HepG2 (cell line): ENCODE measurements at regions not wholly inside any gene's neighbourhood (a gene's known extent, or its start where the extent isn't known, plus 50 kb on each side); places are given as distances from the start of the nearest gene placed in this dataset.

Source experiments
- ATAC-seq: fragments of 200-7000 bp; cut with Tn5 transposase; 3 replicates; pipeline ENCODE4 v1.9.1; 2020; ENCODE audit warnings: mild to moderate bottlenecking, moderate library complexity
- BruUV-seq: library from RNA; stranded (reverse); fragments of 400-500 nt; replicated peaks from 2 replicates; lab custom pipeline; 2021; lab: Mats Ljungman, UMichigan
- CTCF ChIA-PET: fragments of 300-600 bp; formaldehyde crosslinking; extraction: SDS; loops from one replicate; lab custom pipeline; 2021; ENCODE audit warnings: low total read pairs, inconsistent platforms, low intra/inter-chr PET ratio; lab: Yijun Ruan, JAX
- POLR2A ChIA-PET: fragments of 350-600 bp; sonication (Branson Sonifier 250); formaldehyde crosslinking; loops from one replicate; lab custom pipeline; 2020; ENCODE audit warnings: antibody characterized with exemption, inconsistent platforms; lab: Yijun Ruan, JAX
- DNase-seq: peaks from one replicate; pipeline ENCODE4 v3.0.0-alpha.2; 2015; ENCODE audit warnings: low spot score
- FAIRE-seq: peaks from 3 replicates; lab custom pipeline; 2011; peaks lifted over from hg19 to GRCh38; lab: Jason Lieb, UNC
- H2AFZ ChIP-seq: one replicate; pipeline ENCODE4 v1.6.1; 2011; ENCODE audit warnings: low read length, inconsistent platforms
- H3K27ac ChIP-seq: fragments of 300-600 bp; 3 replicates; pipeline ENCODE4 v1.8.0; 2011; ENCODE audit warnings: mixed run types, mild to moderate bottlenecking, mixed read lengths, low read length, inconsistent platforms; ENCODE audit not compliant: insufficient read depth; ENCODE audit errors: extremely low read length
- H3K27me3 ChIP-seq, 2 experiments: fragments of 200-600 bp in 1 of 2; 2 replicates in 1 of 2; 3 replicates in 1 of 2; pipeline versions ENCODE4 v1.6.0 to v1.8.0; 2011; ENCODE audit warnings: low read length in 2 of 2, mild to moderate bottlenecking in 2 of 2, moderate library complexity in 2 of 2, inconsistent platforms in 1 of 2; ENCODE audit not compliant: insufficient read depth in 2 of 2, control insufficient read depth in 1 of 2
- H3K36me3 ChIP-seq, 2 experiments: fragments of 200-600 bp in 1 of 2; replicated peaks in 1 of 2; 2 replicates in 1 of 2; 3 replicates in 1 of 2; pipeline versions ENCODE4 v1.5.1 to v1.8.0; 2011; ENCODE audit warnings: low read length in 2 of 2, inconsistent platforms in 1 of 2; ENCODE audit not compliant: insufficient read depth in 2 of 2, control insufficient read depth in 1 of 2
- H3K4me1 ChIP-seq: 2 replicates; pipeline ENCODE4 v1.5.1; 2012; ENCODE audit warnings: low read length, inconsistent platforms; ENCODE audit not compliant: insufficient read depth
- H3K4me2 ChIP-seq: 2 replicates; pipeline ENCODE4 v1.6.0; 2011; ENCODE audit warnings: low read depth, low read length, inconsistent platforms
- H3K4me3 ChIP-seq, 3 experiments: fragments of 200-600 bp in 1 of 3; sonication (generic), shearing (Covaris generic) in 1 of 3; replicated peaks in 1 of 3; 2 replicates each; pipeline ENCODE4 v1.5.1; 2011 to 2016; ENCODE audit warnings: low read length in 3 of 3, inconsistent platforms in 2 of 3, low read depth in 2 of 3, mild to moderate bottlenecking in 2 of 3, control low read depth in 1 of 3, mixed read lengths in 1 of 3; ENCODE audit not compliant: insufficient read depth in 1 of 3
- H3K79me2 ChIP-seq: one replicate; pipeline ENCODE4 v1.6.1; 2011; ENCODE audit warnings: low read length, inconsistent platforms; ENCODE audit not compliant: insufficient read depth
- H3K9ac ChIP-seq: 2 replicates; pipeline ENCODE4 v1.6.0; 2011; ENCODE audit warnings: mild to moderate bottlenecking, low read depth, low read length, inconsistent platforms; ENCODE audit not compliant: insufficient read depth
- H3K9me3 ChIP-seq: 2 replicates; pipeline ENCODE4 v1.5.1; 2012; ENCODE audit warnings: mild to moderate bottlenecking, low read length
- H4K20me1 ChIP-seq: 2 replicates; pipeline ENCODE4 v1.6.0; 2011; ENCODE audit warnings: inconsistent platforms, mild to moderate bottlenecking, low read length, moderate library complexity; ENCODE audit not compliant: insufficient read depth
- AGO2 ChIP-seq: fragments of 200-400 bp; formaldehyde crosslinking; optimal IDR thresholded peaks from 2 replicates; pipeline ENCODE3; 2017; ENCODE audit warnings: mild to moderate bottlenecking, low read depth, low read length, moderate library complexity
- ARNT2 ChIP-seq: sonication (generic); formaldehyde crosslinking; IDR thresholded peaks from 2 replicates; pipeline ENCODE4 v1.8.0; 2022; ENCODE audit warnings: mild to moderate bottlenecking, low read depth, missing genetic modification reagents, moderate library complexity
- BORCS8-MEF2B ChIP-seq: sonication (generic); formaldehyde crosslinking; IDR thresholded peaks from 2 replicates; pipeline ENCODE4 v1.8.0; 2022; ENCODE audit warnings: mild to moderate bottlenecking, missing genetic modification reagents
- CBX2 ChIP-seq, 2 experiments: fragments of 200-600 bp in 1 of 2; sonication (generic); formaldehyde crosslinking in 1 of 2; IDR thresholded peaks; 2 replicates each; pipeline versions ENCODE4 v1.7.0 to v1.8.1; 2018 to 2022; ENCODE audit warnings: low read depth in 2 of 2, low read length in 1 of 2, mild to moderate bottlenecking in 1 of 2, missing genetic modification reagents in 1 of 2
- EP300 ChIP-seq, 3 experiments: sonication (generic) in 1 of 3; formaldehyde crosslinking in 1 of 3; IDR thresholded peaks; 2 replicates each; pipeline versions ENCODE4 v1.5.1 to v1.6.1; 2011 to 2020; ENCODE audit warnings: low read depth in 2 of 3, low read length in 2 of 3, borderline replicate concordance in 1 of 3, improper control_type of control experiment in 1 of 3, mild to moderate bottlenecking in 1 of 3, missing genetic modification reagents in 1 of 3, moderate library complexity in 1 of 3
- FOXO1 ChIP-seq: sonication (generic); formaldehyde crosslinking; IDR thresholded peaks from 2 replicates; pipeline ENCODE4 v1.4.0; 2020; ENCODE audit warnings: missing genetic modification reagents
- GATAD2A ChIP-seq: IDR thresholded peaks from 2 replicates; pipeline ENCODE4 v1.6.1; 2016
- HES4 ChIP-seq: sonication (generic); formaldehyde crosslinking; IDR thresholded peaks from 2 replicates; pipeline ENCODE4 v1.9.0; 2021; ENCODE audit warnings: mild to moderate bottlenecking, missing genetic modification reagents, borderline replicate concordance
- HOXA3 ChIP-seq: sonication (generic); formaldehyde crosslinking; IDR thresholded peaks from 2 replicates; pipeline ENCODE4 v1.5.0; 2020; ENCODE audit warnings: missing genetic modification reagents
- KDM4B ChIP-seq: sonication (generic); formaldehyde crosslinking; IDR thresholded peaks from 2 replicates; pipeline ENCODE4 v1.4.0; 2020; ENCODE audit warnings: missing genetic modification reagents
- MAFF ChIP-seq: IDR thresholded peaks from 2 replicates; pipeline ENCODE4 v1.6.1; 2011; ENCODE audit warnings: low read depth, low read length, improper control_type of control experiment
- ONECUT2 ChIP-seq: sonication (generic); formaldehyde crosslinking; IDR thresholded peaks from 2 replicates; pipeline ENCODE4 v1.4.0; 2020; ENCODE audit warnings: missing genetic modification reagents
- POLR2A ChIP-seq, 2 experiments: IDR thresholded peaks; 2 replicates each; pipeline ENCODE4 v1.6.1; 2011; ENCODE audit warnings: low read depth in 2 of 2, low read length in 2 of 2, mild to moderate bottlenecking in 1 of 2, moderate library complexity in 1 of 2; ENCODE audit not compliant: insufficient read depth in 1 of 2
- RAD21 ChIP-seq: fragments of 450-650 bp; formaldehyde crosslinking; IDR thresholded peaks from 2 replicates; pipeline ENCODE4 v1.5.0; 2020; ENCODE audit warnings: mild to moderate bottlenecking
- RARG ChIP-seq: sonication (generic); formaldehyde crosslinking; IDR thresholded peaks from 2 replicates; pipeline ENCODE4 v1.4.0; 2020; ENCODE audit warnings: low read depth, mild to moderate bottlenecking, missing genetic modification reagents
- U2AF1 ChIP-seq: fragments of 200-400 bp; formaldehyde crosslinking; optimal IDR thresholded peaks from 2 replicates; pipeline ENCODE3; 2017; ENCODE audit warnings: mild to moderate bottlenecking, low read depth, low read length
- ZBTB7B ChIP-seq: sonication (generic); formaldehyde crosslinking; IDR thresholded peaks from 2 replicates; pipeline ENCODE4 v1.4.0; 2020; ENCODE audit warnings: missing genetic modification reagents
- ZNF33B ChIP-seq: sonication (generic); formaldehyde crosslinking; IDR thresholded peaks from 2 replicates; pipeline ENCODE4 v1.5.1; 2020; ENCODE audit warnings: mild to moderate bottlenecking, missing genetic modification reagents
- ZNF350 ChIP-seq: sonication (generic); formaldehyde crosslinking; IDR thresholded peaks from 2 replicates; pipeline ENCODE4 v1.4.0; 2020; ENCODE audit warnings: mild to moderate bottlenecking, low read depth, missing genetic modification reagents, borderline replicate concordance
- ZNF703 ChIP-seq: sonication (generic); formaldehyde crosslinking; IDR thresholded peaks from 2 replicates; pipeline ENCODE4 v1.5.1; 2020; ENCODE audit warnings: missing genetic modification reagents, mild to moderate bottlenecking, moderate library complexity, borderline replicate concordance
- ZNF749 ChIP-seq: sonication (generic); formaldehyde crosslinking; IDR thresholded peaks from 2 replicates; pipeline ENCODE4 v1.8.0; 2022; ENCODE audit warnings: mild to moderate bottlenecking, missing genetic modification reagents, moderate library complexity, borderline replicate concordance
- WGBS: methylation state at CpG from one replicate; pipeline ENCODE4 v1.1.6; 2017; ENCODE audit warnings: low lambda C conversion rate; 5-methylcytosine and 5-hydroxymethylcytosine counted together
- in situ Hi-C: cut with HindIII; loops from 2 replicates; pipeline ENCODE4 v1.10.0; 2017; ENCODE audit warnings: low pct_unique_long_range_greater_than_20kb; ENCODE audit not compliant: extremely low pct_ligation_motif_present
- intact Hi-C: fragments of 100-400 bp; cut with micrococcal nuclease; formaldehyde crosslinking; loops from one replicate; pipeline ENCODE4 v1.10.0; 2022; ENCODE audit not compliant: unreplicated experiment
- TF ChIP-seq, protein P1 (sequence below): sonication (generic); formaldehyde crosslinking; IDR thresholded peaks from 2 replicates; pipeline ENCODE4 v1.4.0; 2020; ENCODE audit warnings: missing genetic modification reagents
- TF ChIP-seq, protein P2 (sequence below): sonication (generic); formaldehyde crosslinking; IDR thresholded peaks from 2 replicates; pipeline ENCODE4 v1.4.0; 2020; ENCODE audit warnings: mild to moderate bottlenecking, missing genetic modification reagents
- TF ChIP-seq, protein P3 (sequence below): sonication (generic); formaldehyde crosslinking; IDR thresholded peaks from 2 replicates; pipeline ENCODE4 v1.5.0; 2020; ENCODE audit warnings: missing genetic modification reagents, mild to moderate bottlenecking, borderline replicate concordance

DNA sequence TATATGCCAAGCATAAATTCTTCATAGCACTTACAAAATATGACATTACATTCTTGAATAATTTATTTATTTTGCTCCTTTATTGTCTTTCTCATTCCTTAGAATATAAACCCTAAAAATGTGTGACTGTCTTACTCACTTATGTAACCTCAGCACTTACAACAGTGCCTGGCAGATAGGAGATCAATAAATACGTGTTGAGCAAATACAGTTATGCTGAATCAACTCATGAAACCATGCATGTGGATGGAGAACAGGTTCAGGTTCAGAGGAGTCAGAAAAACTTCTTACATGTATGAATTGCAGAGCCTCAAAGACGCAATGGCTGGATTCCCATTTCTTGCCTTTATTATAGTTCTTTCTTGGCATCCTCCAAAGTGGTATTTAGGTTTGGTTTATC lies 659.4 kb upstream of the CHAC2 start (continued):
- TF ChIP-seq, protein P1, sequence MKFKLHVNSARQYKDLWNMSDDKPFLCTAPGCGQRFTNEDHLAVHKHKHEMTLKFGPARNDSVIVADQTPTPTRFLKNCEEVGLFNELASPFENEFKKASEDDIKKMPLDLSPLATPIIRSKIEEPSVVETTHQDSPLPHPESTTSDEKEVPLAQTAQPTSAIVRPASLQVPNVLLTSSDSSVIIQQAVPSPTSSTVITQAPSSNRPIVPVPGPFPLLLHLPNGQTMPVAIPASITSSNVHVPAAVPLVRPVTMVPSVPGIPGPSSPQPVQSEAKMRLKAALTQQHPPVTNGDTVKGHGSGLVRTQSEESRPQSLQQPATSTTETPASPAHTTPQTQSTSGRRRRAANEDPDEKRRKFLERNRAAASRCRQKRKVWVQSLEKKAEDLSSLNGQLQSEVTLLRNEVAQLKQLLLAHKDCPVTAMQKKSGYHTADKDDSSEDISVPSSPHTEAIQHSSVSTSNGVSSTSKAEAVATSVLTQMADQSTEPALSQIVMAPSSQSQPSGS (CRISPR knock-in tag): no peak
- TF ChIP-seq AGO2 (no peak), GATAD2A (CRISPR knock-in tag) (0 out of 2 replicates have a peak, but pooled peaks have one; percentile 24), BORCS8-MEF2B (no peak), MAFF (peak; percentile 49; the same call in 1 of the 2 replicates)

DNA sequence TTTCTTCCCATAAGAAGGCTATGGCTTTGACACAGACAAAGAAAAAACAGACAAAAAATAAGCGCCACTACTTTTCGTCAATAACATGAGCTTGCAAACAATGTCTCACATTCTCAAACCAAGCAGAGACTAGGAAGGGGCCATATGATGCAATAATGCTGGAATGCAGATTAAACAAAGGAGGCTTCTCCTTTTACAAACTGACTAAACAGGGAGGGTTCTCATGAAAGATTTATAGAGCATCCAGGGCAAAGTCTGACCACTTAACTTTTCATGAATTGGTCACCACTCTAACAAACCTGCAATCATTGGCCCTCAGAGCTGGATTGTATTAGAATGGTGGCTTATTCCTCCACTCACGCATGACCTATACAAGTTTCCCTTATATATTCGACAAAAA lies 663.3 kb upstream of the CHAC2 start:
- no peak overlapping the region for H3K27ac ChIP-seq
- DNase-seq (peak; percentile 90), ATAC-seq (peak; percentile 97), FAIRE-seq (peak; percentile 56)
- intact Hi-C loops: no loop called here
- no peak overlapping the region for H2AFZ ChIP-seq
- no peaks in the 10 kb centered on the region for H3K36me3 ChIP-seq
- peaks cover 28% of the 10 kb centered on the region for H3K4me1 ChIP-seq
- no TSS peak for BruUV-seq
- H3K27me3 ChIP-seq: no peaks in the 10 kb centered on the region
- ChIA-PET POLR2A (no interaction called here), CTCF (no interaction called here)
- WGBS: 10% methylated on average over 4 of the region's 4 CpGs
- H3K79me2 ChIP-seq: no peaks in the 10 kb centered on the region
- H3K9me3 ChIP-seq: peaks cover 11% of the 10 kb centered on the region
- peak overlapping the region; percentile 14 for H3K4me2 ChIP-seq
- H4K20me1 ChIP-seq: no peaks in the 10 kb centered on the region
- no peak overlapping the region for H3K9ac ChIP-seq
- H3K4me3 ChIP-seq: no peak overlapping the region; a peak in 1 of 6 replicates
- in situ Hi-C loops: no loop called here
- TF ChIP-seq RAD21 (CRISPR knock-in tag) (no peak), RARG (CRISPR knock-in tag) (no peak), POLR2A (IDR thresholded peaks at IDR 0.05; ENCODE audit: insufficient read depth in 1 of 2, low read depth in 2 of 2, low read length in 2 of 2) (no peak), ONECUT2 (CRISPR knock-in tag) (no peak; the same call in 1 of the 2 replicates), HES4 (CRISPR knock-in tag) (no peak), KDM4B (CRISPR knock-in tag) (no peak), FOXO1 (no peak), ZNF350 (no peak), CBX2 (IDR thresholded peaks at IDR 0.05; ENCODE audit: low read depth, low read length) (no peak), CBX2 (CRISPR knock-in tag; IDR thresholded peaks at IDR 0.05; ENCODE audit: low read depth) (no peak), EP300 (IDR thresholded peaks at IDR 0.05; ENCODE audit: low read depth in 2 of 2, low read length in 2 of 2) (peak; percentile 47 to 86; a peak in 2 of 4 replicates), EP300 (CRISPR knock-in tag; IDR thresholded peaks at IDR 0.05; ENCODE audit: borderline replicate concordance) (no peak; the same call in 1 of the 2 replicates), HOXA3 (CRISPR knock-in tag) (no peak), U2AF1 (no peak), ZNF749 (CRISPR knock-in tag) (no peak), ARNT2 (no peak), ZNF703 (no peak), ZNF33B (no peak), ZBTB7B (CRISPR knock-in tag) (no peak)
- TF ChIP-seq, protein P2, sequence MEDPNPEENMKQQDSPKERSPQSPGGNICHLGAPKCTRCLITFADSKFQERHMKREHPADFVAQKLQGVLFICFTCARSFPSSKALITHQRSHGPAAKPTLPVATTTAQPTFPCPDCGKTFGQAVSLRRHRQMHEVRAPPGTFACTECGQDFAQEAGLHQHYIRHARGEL (CRISPR knock-in tag): no peak
- TF ChIP-seq, protein P3, sequence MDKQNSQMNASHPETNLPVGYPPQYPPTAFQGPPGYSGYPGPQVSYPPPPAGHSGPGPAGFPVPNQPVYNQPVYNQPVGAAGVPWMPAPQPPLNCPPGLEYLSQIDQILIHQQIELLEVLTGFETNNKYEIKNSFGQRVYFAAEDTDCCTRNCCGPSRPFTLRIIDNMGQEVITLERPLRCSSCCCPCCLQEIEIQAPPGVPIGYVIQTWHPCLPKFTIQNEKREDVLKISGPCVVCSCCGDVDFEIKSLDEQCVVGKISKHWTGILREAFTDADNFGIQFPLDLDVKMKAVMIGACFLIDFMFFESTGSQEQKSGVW (CRISPR knock-in tag): no peak
